HEK293 (cell line): ENCODE measurements at regions not wholly inside any gene's neighbourhood (a gene's known extent, or its start where the extent isn't known, plus 50 kb on each side); places are given as distances from the start of the nearest gene placed in this dataset.

Source experiments
- CTCF ChIP-seq: fragments of 450-650 bp; formaldehyde crosslinking; IDR thresholded peaks from 2 replicates; pipeline ENCODE4 v1.5.1; 2016; ENCODE audit warnings: missing biosample characterization, missing genetic modification characterization
- MZF1 ChIP-seq: fragments of 450-650 bp; formaldehyde crosslinking; IDR thresholded peaks from 2 replicates; pipeline ENCODE4 v1.5.1; 2017; ENCODE audit warnings: missing biosample characterization, missing genetic modification characterization, borderline replicate concordance
- PRDM10 ChIP-seq: fragments of 450-650 bp; formaldehyde crosslinking; IDR thresholded peaks from 2 replicates; pipeline ENCODE4 v1.5.1; 2016; ENCODE audit warnings: missing biosample characterization, missing genetic modification characterization
- RBAK ChIP-seq: fragments of 450-650 bp; formaldehyde crosslinking; IDR thresholded peaks from 2 replicates; pipeline ENCODE4 v1.5.1; 2016; ENCODE audit warnings: missing biosample characterization, missing genetic modification characterization
- TCF7L2 ChIP-seq: IDR thresholded peaks from 2 replicates; pipeline ENCODE4 v1.6.1; 2011; ENCODE audit warnings: low read depth, mild to moderate bottlenecking, inconsistent platforms, low read length, moderate library complexity, borderline replicate concordance
- ZBTB21 ChIP-seq: fragments of 450-650 bp; formaldehyde crosslinking; IDR thresholded peaks from 2 replicates; pipeline ENCODE4 v1.5.1; 2017; ENCODE audit warnings: missing biosample characterization, missing genetic modification characterization
- ZFP3 ChIP-seq: fragments of 450-650 bp; formaldehyde crosslinking; IDR thresholded peaks from 2 replicates; pipeline ENCODE4 v1.5.1; 2016; ENCODE audit warnings: low read depth, missing biosample characterization, missing genetic modification characterization
- ZNF10 ChIP-seq: fragments of 450-650 bp; formaldehyde crosslinking; IDR thresholded peaks from 2 replicates; pipeline ENCODE4 v1.5.1; 2017; ENCODE audit warnings: missing biosample characterization, missing genetic modification characterization
- ZNF121 ChIP-seq: fragments of 450-650 bp; formaldehyde crosslinking; IDR thresholded peaks from 2 replicates; pipeline ENCODE4 v1.5.1; 2016; ENCODE audit warnings: missing biosample characterization, missing genetic modification characterization
- ZNF302 ChIP-seq: fragments of 450-650 bp; formaldehyde crosslinking; IDR thresholded peaks from 2 replicates; pipeline ENCODE4 v1.5.1; 2016; ENCODE audit warnings: missing biosample characterization, missing genetic modification characterization, low read depth
- ZNF548 ChIP-seq: fragments of 450-650 bp; formaldehyde crosslinking; IDR thresholded peaks from 2 replicates; pipeline ENCODE4 v1.5.1; 2016; ENCODE audit warnings: missing biosample characterization, missing genetic modification characterization
- ZNF558 ChIP-seq: fragments of 450-650 bp; formaldehyde crosslinking; IDR thresholded peaks from 2 replicates; pipeline ENCODE4 v1.5.1; 2016; ENCODE audit warnings: missing biosample characterization, missing genetic modification characterization
- ZNF658 ChIP-seq: fragments of 450-650 bp; formaldehyde crosslinking; IDR thresholded peaks from 2 replicates; pipeline ENCODE4; 2016; ENCODE audit warnings: missing biosample characterization, missing genetic modification characterization
- ZNF704 ChIP-seq: fragments of 450-650 bp; formaldehyde crosslinking; IDR thresholded peaks from 2 replicates; pipeline ENCODE4 v1.5.1; 2016; ENCODE audit warnings: missing biosample characterization, missing genetic modification characterization

GRCh38 chr1:214837376-214837775, 234.4 kb downstream of the CENPF start:
- TF ChIP-seq ZNF658 (tag by site-specific recombination) = no peak
- TF ChIP-seq CTCF (tag by site-specific recombination) = no peak
- TF ChIP-seq RBAK (tag by site-specific recombination) = no peak
- no peak for TF ChIP-seq ZNF10 (tag by site-specific recombination)
- TF ChIP-seq TCF7L2 = no peak
- no peak for TF ChIP-seq MZF1 (tag by site-specific recombination)
- TF ChIP-seq ZBTB21 = no peak
- no peak for TF ChIP-seq ZNF121 (tag by site-specific recombination)
- no peak for TF ChIP-seq ZNF548 (tag by site-specific recombination)
- TF ChIP-seq ZNF558 (tag by site-specific recombination) = no peak
- TF ChIP-seq ZNF704 (tag by site-specific recombination) = no peak
- TF ChIP-seq ZNF302 (tag by site-specific recombination) = no peak
- no peak for TF ChIP-seq PRDM10 (tag by site-specific recombination)
- no peak for TF ChIP-seq ZFP3
